Lower leg skin (tissue), 3 donors: ENCODE measurements at regions not wholly inside any gene's neighbourhood (a gene's known extent, or its start where the extent isn't known, plus 50 kb on each side); places are given as distances from the start of the nearest gene placed in this dataset.

Experiments used
- POLR2A ChIP-seq, 2 donors: fragments of 450-650 bp; IDR thresholded peaks; one replicate each; pipeline ENCODE4 v1.6.1; 2016 to 2017; ENCODE audit warnings: antibody characterized with exemption in 2 of 2, mild to moderate bottlenecking in 1 of 2, moderate library complexity in 1 of 2
- TF ChIP-seq, protein P1 (sequence below), 3 donors: fragments of 450-650 bp; IDR thresholded peaks; one replicate each; pipeline ENCODE4 v1.5.1; 2016; ENCODE audit warnings: antibody characterized with exemption in 3 of 3, mild to moderate bottlenecking in 3 of 3, moderate library complexity in 2 of 3

DNA sequence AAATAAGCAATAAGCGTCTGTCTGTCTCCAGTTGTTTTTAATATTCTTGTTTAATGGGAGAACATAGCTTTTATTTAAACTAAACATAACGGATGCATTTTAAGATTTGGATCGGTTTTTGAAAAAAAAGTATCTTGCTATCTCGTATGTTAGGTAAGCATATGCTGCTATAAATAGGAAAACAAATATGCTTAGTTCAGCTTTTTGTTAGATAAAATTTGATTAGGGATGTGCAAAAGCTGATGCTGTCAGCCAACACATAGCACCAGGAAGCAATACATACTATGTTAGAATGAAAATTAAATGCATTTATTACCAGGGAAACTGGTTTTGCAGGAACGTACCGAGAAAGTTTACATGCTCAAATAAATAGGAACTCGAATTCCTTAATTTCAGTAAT lies 843.1 kb upstream of the WWC1 start:
- TF ChIP-seq, protein P1, sequence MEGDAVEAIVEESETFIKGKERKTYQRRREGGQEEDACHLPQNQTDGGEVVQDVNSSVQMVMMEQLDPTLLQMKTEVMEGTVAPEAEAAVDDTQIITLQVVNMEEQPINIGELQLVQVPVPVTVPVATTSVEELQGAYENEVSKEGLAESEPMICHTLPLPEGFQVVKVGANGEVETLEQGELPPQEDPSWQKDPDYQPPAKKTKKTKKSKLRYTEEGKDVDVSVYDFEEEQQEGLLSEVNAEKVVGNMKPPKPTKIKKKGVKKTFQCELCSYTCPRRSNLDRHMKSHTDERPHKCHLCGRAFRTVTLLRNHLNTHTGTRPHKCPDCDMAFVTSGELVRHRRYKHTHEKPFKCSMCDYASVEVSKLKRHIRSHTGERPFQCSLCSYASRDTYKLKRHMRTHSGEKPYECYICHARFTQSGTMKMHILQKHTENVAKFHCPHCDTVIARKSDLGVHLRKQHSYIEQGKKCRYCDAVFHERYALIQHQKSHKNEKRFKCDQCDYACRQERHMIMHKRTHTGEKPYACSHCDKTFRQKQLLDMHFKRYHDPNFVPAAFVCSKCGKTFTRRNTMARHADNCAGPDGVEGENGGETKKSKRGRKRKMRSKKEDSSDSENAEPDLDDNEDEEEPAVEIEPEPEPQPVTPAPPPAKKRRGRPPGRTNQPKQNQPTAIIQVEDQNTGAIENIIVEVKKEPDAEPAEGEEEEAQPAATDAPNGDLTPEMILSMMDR (IDR thresholded peaks at IDR 0.05): no peak
- no peak for TF ChIP-seq POLR2A (IDR thresholded peaks at IDR 0.05)
